Karpas-422 (cell line): ENCODE measurements at regions not wholly inside any gene's neighbourhood (a gene's known extent, or its start where the extent isn't known, plus 50 kb on each side); places are given as distances from the start of the nearest gene placed in this dataset.
"Not testable (repeated sequence)": the region's sequence is repeated elsewhere in the genome, so short reads cannot be mapped to it uniquely, and the experiment has no call there.

Source experiments
- DNase-seq: peaks from one replicate; pipeline ENCODE4 v3.0.0-alpha.2; 2015
- H2AFZ ChIP-seq: fragments of 200-600 bp; sonication (generic); 2 replicates; pipeline ENCODE4 v1.6.1; 2014; ENCODE audit warnings: antibody characterized with exemption, low read length, mixed read lengths
- H3K27ac ChIP-seq: fragments of 200-600 bp; sonication (generic); 2 replicates; pipeline ENCODE4 v1.5.1; 2014; ENCODE audit warnings: mild to moderate bottlenecking, low read length, moderate library complexity
- H3K27me3 ChIP-seq: fragments of 200-600 bp; sonication (generic); 2 replicates; pipeline ENCODE4 v1.6.1; 2014; ENCODE audit warnings: low read length, mixed read lengths
- H3K36me3 ChIP-seq: fragments of 200-600 bp; sonication (generic); 2 replicates; pipeline ENCODE4 v1.6.1; 2014; ENCODE audit warnings: low read length, mixed read lengths; ENCODE audit not compliant: insufficient read depth
- H3K4me1 ChIP-seq: fragments of 200-600 bp; sonication (generic); 2 replicates; pipeline ENCODE4 v1.6.1; 2014; ENCODE audit warnings: mild to moderate bottlenecking, low read length, mixed read lengths
- H3K4me2 ChIP-seq: fragments of 200-600 bp; sonication (generic); 2 replicates; pipeline ENCODE4 v1.6.1; 2014; ENCODE audit warnings: low read length, low read depth, mild to moderate bottlenecking; ENCODE audit not compliant: poor library complexity, severe bottlenecking
- H3K4me3 ChIP-seq: fragments of 200-600 bp; sonication (generic); 2 replicates; pipeline ENCODE4 v1.5.1; 2014; ENCODE audit warnings: mild to moderate bottlenecking, antibody characterized with exemption, low read length, mixed read lengths
- H3K79me2 ChIP-seq: fragments of 200-600 bp; sonication (generic); 2 replicates; pipeline ENCODE4 v1.6.1; 2014; ENCODE audit warnings: mild to moderate bottlenecking, low read length, mixed read lengths
- H3K9ac ChIP-seq: fragments of 200-600 bp; sonication (generic); 2 replicates; pipeline ENCODE4 v1.6.0; 2014; ENCODE audit warnings: low read length
- H3K9me2 ChIP-seq: fragments of 200-600 bp; sonication (generic), shearing (Covaris generic); replicated peaks from 2 replicates; pipeline ENCODE4 v1.6.0; 2014; ENCODE audit warnings: mild to moderate bottlenecking, low read length, moderate library complexity; ENCODE audit not compliant: insufficient read depth
- H3K9me3 ChIP-seq: fragments of 300-700, 200-600 bp; sonication (generic); 2 replicates; pipeline ENCODE4 v1.6.1; 2014; ENCODE audit warnings: low read length, mixed read lengths
- H4K20me1 ChIP-seq: fragments of 200-600 bp; sonication (generic); 2 replicates; pipeline ENCODE4 v1.6.1; 2014; ENCODE audit warnings: mild to moderate bottlenecking, antibody characterized with exemption, low read length, low read depth; ENCODE audit not compliant: insufficient read depth

GRCh38 chr19:28301961-28302360, 911.0 kb downstream of the UQCRFS1 start:
- Histone ChIP-seq H3K4me2 (no peak overlapping the region), H3K4me1 (no peaks in the 10 kb centered on the region), H3K9me2 (no peaks in the 10 kb centered on the region), H2AFZ (no peak overlapping the region), H3K27me3 (no peaks in the 10 kb centered on the region), H3K9me3 (no peaks in the 10 kb centered on the region), H3K27ac (no peak overlapping the region), H3K36me3 (no peaks in the 10 kb centered on the region), H3K4me3 (no peak overlapping the region), H4K20me1 (no peaks in the 10 kb centered on the region), H3K79me2 (no peaks in the 10 kb centered on the region), H3K9ac (no peak overlapping the region)
- DNase-seq = no peak

DNA sequence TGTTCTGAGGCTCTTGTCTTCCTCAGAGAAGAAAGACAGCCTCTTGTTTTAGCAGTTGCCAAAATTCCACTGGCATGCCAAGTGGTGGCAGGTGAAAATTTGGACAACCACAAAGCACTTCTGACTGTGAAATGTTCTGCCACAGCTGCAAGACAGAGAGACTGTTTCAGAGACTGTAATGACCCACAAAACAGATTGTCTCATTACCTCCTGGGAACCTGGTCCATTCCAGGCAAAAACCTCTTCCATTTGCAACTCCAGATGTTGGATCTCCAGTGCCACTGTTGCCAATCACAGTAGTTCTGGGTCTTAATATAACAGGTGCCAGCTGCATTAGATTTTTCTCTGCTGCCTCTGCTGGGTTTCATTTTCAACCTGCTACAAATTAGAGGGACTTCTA, 911.5 kb downstream of the UQCRFS1 start:
- Histone ChIP-seq H2AFZ (no peak overlapping the region), H3K9ac (no peak overlapping the region), H3K4me3 (no peak overlapping the region), H3K9me2 (no peaks in the 10 kb centered on the region), H3K79me2 (no peaks in the 10 kb centered on the region), H3K27ac (no peak overlapping the region), H3K4me2 (no peak overlapping the region), H3K4me1 (no peaks in the 10 kb centered on the region), H3K9me3 (no peaks in the 10 kb centered on the region), H4K20me1 (no peaks in the 10 kb centered on the region), H3K36me3 (no peaks in the 10 kb centered on the region), H3K27me3 (no peaks in the 10 kb centered on the region)
- DNase-seq = no peak

DNA sequence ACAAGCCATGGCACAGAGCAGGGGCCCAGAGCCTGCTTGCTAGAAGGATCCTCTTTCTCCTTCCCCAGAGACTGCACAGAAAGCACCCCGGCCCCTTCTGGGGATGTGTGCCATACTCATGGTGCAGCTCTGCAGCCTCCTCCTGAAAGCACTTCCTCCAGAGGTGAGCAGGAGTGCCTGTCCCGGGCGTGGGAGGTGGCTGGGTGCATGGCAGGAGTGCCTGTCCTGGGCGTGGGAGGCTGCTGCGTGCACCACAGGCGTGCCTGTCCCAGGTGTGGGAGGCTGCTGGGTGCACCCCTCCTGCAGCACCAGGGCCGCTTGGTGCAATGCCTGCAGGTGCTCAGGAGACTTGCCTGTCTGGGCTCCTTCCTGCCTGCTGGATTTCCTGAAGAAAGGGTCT, 913.3 kb downstream of the UQCRFS1 start:
- H3K4me2 ChIP-seq = no peak overlapping the region
- H3K27me3 ChIP-seq = no peaks in the 10 kb centered on the region
- no peaks in the 10 kb centered on the region for H3K79me2 ChIP-seq
- no peaks in the 10 kb centered on the region for H3K4me1 ChIP-seq
- no peaks in the 10 kb centered on the region for H3K36me3 ChIP-seq
- H4K20me1 ChIP-seq = no peaks in the 10 kb centered on the region
- no peaks in the 10 kb centered on the region for H3K9me3 ChIP-seq
- DNase-seq = no peak
- no peaks in the 10 kb centered on the region for H3K9me2 ChIP-seq
- H3K9ac ChIP-seq = no peak overlapping the region
- no peak overlapping the region for H3K4me3 ChIP-seq
- no peak overlapping the region for H3K27ac ChIP-seq
- no peak overlapping the region for H2AFZ ChIP-seq

DNA sequence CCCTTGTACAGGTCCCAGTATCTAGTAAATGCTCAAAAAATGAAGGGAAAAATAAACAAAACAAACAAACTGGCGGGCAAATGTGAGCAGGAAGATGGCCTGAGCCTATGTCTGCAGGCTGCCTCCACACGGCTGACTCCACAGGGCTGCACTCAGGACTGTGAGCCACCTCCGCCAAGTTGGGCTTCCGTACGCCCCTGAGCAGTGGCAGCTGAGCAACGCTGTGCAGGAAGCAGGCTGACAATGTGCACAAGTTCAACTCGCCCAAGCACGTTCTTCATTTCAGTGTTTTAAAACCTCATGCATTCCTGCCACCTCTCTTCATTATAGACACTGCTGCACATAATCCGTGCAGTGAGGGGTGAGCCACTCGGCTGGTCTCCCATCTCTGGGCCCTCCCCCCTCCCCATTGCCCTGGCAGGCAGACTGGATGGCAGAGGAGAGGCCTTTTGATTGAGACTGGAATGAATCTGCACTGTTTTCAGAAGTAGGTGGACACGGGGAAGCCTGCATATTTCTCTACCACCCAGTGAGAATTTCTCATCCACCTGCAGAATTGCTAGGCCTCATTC, 915.3 kb downstream of the UQCRFS1 start:
- no peaks in the 10 kb centered on the region for H3K4me1 ChIP-seq
- no peaks in the 10 kb centered on the region for H3K9me3 ChIP-seq
- no peak overlapping the region for H3K4me2 ChIP-seq
- H3K9ac ChIP-seq = no peak overlapping the region
- no peak for DNase-seq
- no peak overlapping the region for H2AFZ ChIP-seq
- no peaks in the 10 kb centered on the region for H3K27me3 ChIP-seq
- H3K36me3 ChIP-seq = no peaks in the 10 kb centered on the region
- no peaks in the 10 kb centered on the region for H3K9me2 ChIP-seq
- H3K79me2 ChIP-seq = no peaks in the 10 kb centered on the region
- H3K27ac ChIP-seq = no peak overlapping the region
- no peaks in the 10 kb centered on the region for H4K20me1 ChIP-seq
- H3K4me3 ChIP-seq = no peak overlapping the region

- H2AFZ ChIP-seq = no peak overlapping the region
- H3K36me3 ChIP-seq = no peaks in the 10 kb centered on the region
- H3K4me1 ChIP-seq = no peaks in the 10 kb centered on the region
- no peaks in the 10 kb centered on the region for H3K9me2 ChIP-seq
- H4K20me1 ChIP-seq = no peaks in the 10 kb centered on the region
- no peaks in the 10 kb centered on the region for H3K9me3 ChIP-seq
- H3K4me3 ChIP-seq = no peak overlapping the region
- H3K79me2 ChIP-seq = no peaks in the 10 kb centered on the region
- H3K4me2 ChIP-seq = no peak overlapping the region
- H3K27me3 ChIP-seq = no peaks in the 10 kb centered on the region
- DNase-seq = no peak
- H3K27ac ChIP-seq = no peak overlapping the region
- no peak overlapping the region for H3K9ac ChIP-seq
Measured at GRCh38 chr19:28297036-28297435, 915.9 kb downstream of the UQCRFS1 start.

DNA sequence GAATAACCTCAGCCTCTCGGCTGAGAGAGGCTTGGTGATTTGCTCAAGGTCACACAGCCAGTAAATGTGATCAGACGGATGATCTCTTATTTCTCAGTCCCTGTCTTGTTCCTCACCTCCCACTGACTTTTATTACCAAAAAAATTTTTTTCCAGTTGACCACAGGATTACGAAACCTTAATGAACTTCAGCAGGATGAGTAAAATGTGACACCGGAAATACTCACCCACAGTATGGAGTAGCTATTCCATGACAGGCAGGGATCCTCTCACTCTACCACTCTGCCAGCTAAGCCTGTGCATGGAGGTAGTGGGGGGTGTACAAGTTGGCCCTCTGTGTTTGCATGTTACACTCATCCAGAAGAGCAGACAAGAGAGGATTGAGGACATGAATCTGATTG, 916.4 kb downstream of the UQCRFS1 start:
- Histone ChIP-seq H3K27ac (no peak overlapping the region), H3K79me2 (no peaks in the 10 kb centered on the region), H4K20me1 (no peaks in the 10 kb centered on the region), H3K27me3 (no peaks in the 10 kb centered on the region), H3K9me2 (no peaks in the 10 kb centered on the region), H2AFZ (no peak overlapping the region), H3K4me3 (no peak overlapping the region), H3K4me2 (no peak overlapping the region), H3K36me3 (no peaks in the 10 kb centered on the region), H3K4me1 (no peaks in the 10 kb centered on the region), H3K9ac (no peak overlapping the region), H3K9me3 (no peaks in the 10 kb centered on the region)
- no peak for DNase-seq

DNA sequence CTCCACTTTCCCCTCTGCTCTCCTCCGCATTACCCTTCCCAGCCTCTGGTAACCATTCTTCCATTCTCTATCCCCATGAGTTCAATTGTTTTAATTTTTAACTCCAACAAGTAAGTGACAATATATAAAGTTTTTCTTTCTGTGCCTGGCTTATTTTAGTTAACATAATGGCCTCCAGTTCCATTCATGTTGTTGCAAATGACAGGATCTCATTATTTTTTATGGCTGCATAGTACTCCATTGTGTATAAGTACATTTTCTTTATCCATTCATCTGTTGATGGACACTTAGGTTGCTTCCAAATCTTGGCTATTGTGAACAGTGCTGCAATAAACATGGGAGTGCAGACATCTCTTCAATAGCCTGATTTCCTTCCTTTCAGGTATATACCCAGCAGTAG, 918.0 kb downstream of the UQCRFS1 start:
- H3K9me3 ChIP-seq, H3K27ac ChIP-seq: not testable (repeated sequence)

DNA sequence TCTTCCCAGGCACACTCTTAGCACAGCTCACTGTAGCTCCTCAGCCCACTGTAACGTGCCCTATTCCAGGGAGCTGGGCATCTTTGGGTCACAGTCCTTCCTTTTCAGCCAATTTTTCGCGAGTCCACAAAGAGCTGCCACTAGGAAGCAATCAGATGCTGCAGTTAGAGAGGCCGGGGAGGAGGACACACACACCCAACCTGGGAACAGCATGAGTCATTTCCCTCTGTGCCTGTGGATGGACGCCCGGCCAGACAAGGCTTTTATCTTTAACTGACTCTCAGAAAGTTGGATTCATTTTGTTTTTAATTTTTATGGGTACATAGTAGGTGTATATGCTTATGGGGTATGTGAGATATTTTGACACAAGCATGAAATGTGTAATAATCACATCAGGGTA, 918.6 kb downstream of the UQCRFS1 start:
- no peak for DNase-seq
- H3K36me3 ChIP-seq = no peaks in the 10 kb centered on the region
- H3K4me3 ChIP-seq = no peak overlapping the region
- H3K4me1 ChIP-seq = no peaks in the 10 kb centered on the region
- H3K9me3 ChIP-seq = no peaks in the 10 kb centered on the region
- H4K20me1 ChIP-seq = no peaks in the 10 kb centered on the region
- H3K27me3 ChIP-seq = no peaks in the 10 kb centered on the region
- H3K79me2 ChIP-seq = no peaks in the 10 kb centered on the region
- no peak overlapping the region for H3K4me2 ChIP-seq
- H3K9ac ChIP-seq = no peak overlapping the region
- no peak overlapping the region for H3K27ac ChIP-seq
- H2AFZ ChIP-seq = no peak overlapping the region
- no peaks in the 10 kb centered on the region for H3K9me2 ChIP-seq

More for the DNA sequence above, 918.0 kb downstream of the UQCRFS1 start:
- H3K9ac ChIP-seq, H3K9me2 ChIP-seq, H3K27me3 ChIP-seq, H3K4me1 ChIP-seq, H3K4me2 ChIP-seq, H2AFZ ChIP-seq, H3K79me2 ChIP-seq, H4K20me1 ChIP-seq, H3K36me3 ChIP-seq, DNase-seq, H3K4me3 ChIP-seq: not testable (repeated sequence)

GRCh38 chr19:28293685-28294084, 919.3 kb downstream of the UQCRFS1 start:
- H3K36me3 ChIP-seq = no peaks in the 10 kb centered on the region
- H3K79me2 ChIP-seq = no peaks in the 10 kb centered on the region
- H3K27ac ChIP-seq = no peak overlapping the region
- H3K4me3 ChIP-seq = no peak overlapping the region
- H2AFZ ChIP-seq = no peak overlapping the region
- H3K27me3 ChIP-seq = no peaks in the 10 kb centered on the region
- H3K9me2 ChIP-seq = no peaks in the 10 kb centered on the region
- H4K20me1 ChIP-seq = no peaks in the 10 kb centered on the region
- no peak overlapping the region for H3K4me2 ChIP-seq
- H3K9me3 ChIP-seq = no peaks in the 10 kb centered on the region
- no peak for DNase-seq
- H3K4me1 ChIP-seq = no peaks in the 10 kb centered on the region
- no peak overlapping the region for H3K9ac ChIP-seq
